HEK293T (cell line): ENCODE measurements at regions not wholly inside any gene's neighbourhood (a gene's known extent, or its start where the extent isn't known, plus 50 kb on each side); places are given as distances from the start of the nearest gene placed in this dataset.

Experiments
- CTCF ChIA-PET: fragments of 350-600 bp; formaldehyde crosslinking; extraction: SDS; loops from one replicate; lab custom pipeline; 2021; ENCODE audit warnings: antibody characterized with exemption, inconsistent platforms; lab: Yijun Ruan, JAX
- POLR2A ChIA-PET: fragments of 350-600 bp; formaldehyde crosslinking; extraction: SDS; loops from one replicate; lab custom pipeline; 2020; ENCODE audit warnings: antibody characterized with exemption, inconsistent platforms; lab: Yijun Ruan, JAX
- DNase-seq: peaks from one replicate; pipeline ENCODE4 v3.0.0; 2012; ENCODE audit warnings: mixed read lengths; ENCODE audit errors: extremely low spot score
- ARNT ChIP-seq: fragments of 450-650 bp; IDR thresholded peaks from 2 replicates; pipeline ENCODE4 v1.6.1; 2017; ENCODE audit warnings: mild to moderate bottlenecking
- BHLHE40 ChIP-seq: fragments of 450-650 bp; IDR thresholded peaks from 2 replicates; pipeline ENCODE4 v1.6.1; 2016; ENCODE audit warnings: mild to moderate bottlenecking, moderate library complexity, borderline replicate concordance
- CTBP1 ChIP-seq: fragments of 450-650 bp; IDR thresholded peaks from 2 replicates; pipeline ENCODE4 v1.6.1; 2016; ENCODE audit warnings: borderline replicate concordance
- ELF4 ChIP-seq: fragments of 450-650 bp; IDR thresholded peaks from 2 replicates; pipeline ENCODE4 v1.6.1; 2017; ENCODE audit warnings: antibody characterized with exemption
- FOXA1 ChIP-seq: fragments of 450-650 bp; IDR thresholded peaks from 2 replicates; pipeline ENCODE4 v1.6.1; 2016; ENCODE audit warnings: mild to moderate bottlenecking
- FOXK2 ChIP-seq: fragments of 450-650 bp; IDR thresholded peaks from 2 replicates; pipeline ENCODE4 v1.6.1; 2016; ENCODE audit warnings: mild to moderate bottlenecking
- FOXM1 ChIP-seq: fragments of 450-650 bp; IDR thresholded peaks from 2 replicates; pipeline ENCODE4 v1.6.1; 2017; ENCODE audit warnings: mild to moderate bottlenecking, borderline replicate concordance
- HDGF ChIP-seq: fragments of 450-650 bp; IDR thresholded peaks from 2 replicates; pipeline ENCODE4 v1.6.1; 2017; ENCODE audit warnings: antibody characterized with exemption, borderline replicate concordance
- L3MBTL2 ChIP-seq: fragments of 450-650 bp; conservative IDR thresholded peaks from 2 replicates; pipeline ENCODE4 v1.6.1; 2016; ENCODE audit warnings: mild to moderate bottlenecking
- LEF1 ChIP-seq: fragments of 450-650 bp; IDR thresholded peaks from 2 replicates; pipeline ENCODE4 v1.6.1; 2017; ENCODE audit warnings: mild to moderate bottlenecking, borderline replicate concordance
- NFRKB ChIP-seq: fragments of 450-650 bp; IDR thresholded peaks from 2 replicates; pipeline ENCODE4 v1.6.1; 2016; ENCODE audit warnings: mild to moderate bottlenecking, moderate library complexity
- PKNOX1 ChIP-seq: fragments of 450-650 bp; IDR thresholded peaks from 2 replicates; pipeline ENCODE4 v1.6.1; 2016
- SP1 ChIP-seq: fragments of 450-650 bp; IDR thresholded peaks from 2 replicates; pipeline ENCODE4 v1.6.1; 2017
- SUZ12 ChIP-seq: fragments of 450-650 bp; IDR thresholded peaks from 2 replicates; pipeline ENCODE4 v1.6.1; 2016; ENCODE audit warnings: mild to moderate bottlenecking
- TARDBP ChIP-seq: fragments of 450-650 bp; IDR thresholded peaks from 2 replicates; pipeline ENCODE4 v1.6.1; 2016
- ZNF384 ChIP-seq: fragments of 450-650 bp; IDR thresholded peaks from 2 replicates; pipeline ENCODE4 v1.6.1; 2016

GRCh38 chr12:88805692-88806091 lies 225.4 kb upstream of the KITLG start:
- no peak for DNase-seq
- ChIA-PET POLR2A (no interaction called here), CTCF (no interaction called here)
- TF ChIP-seq ARNT (no peak), CTBP1 (no peak), SP1 (no peak), FOXK2 (no peak), ELF4 (no peak), TARDBP (no peak), FOXM1 (no peak), L3MBTL2 (no peak), NFRKB (no peak), PKNOX1 (no peak), LEF1 (no peak), FOXA1 (no peak), ZNF384 (no peak), HDGF (no peak), SUZ12 (no peak)

- CTCF ChIA-PET = no interaction called here
- TF ChIP-seq SUZ12 = no peak
- TF ChIP-seq L3MBTL2 = no peak
- no peak for TF ChIP-seq SP1
- no peak for TF ChIP-seq ZNF384
- TF ChIP-seq FOXA1 = no peak
- TF ChIP-seq FOXM1 = no peak
- no peak for TF ChIP-seq HDGF
- TF ChIP-seq NFRKB = no peak
- TF ChIP-seq ARNT = no peak
- TF ChIP-seq ELF4 = no peak
- no peak for TF ChIP-seq LEF1
- TF ChIP-seq CTBP1 = no peak
- TF ChIP-seq PKNOX1 = no peak
- no peak for TF ChIP-seq TARDBP
- no peak for TF ChIP-seq BHLHE40
- TF ChIP-seq FOXK2 = no peak
- no peak for DNase-seq
- POLR2A ChIA-PET = no interaction called here
These were observed 225.0 kb upstream of the KITLG start for GRCh38 chr12:88805286-88805685.

GRCh38 chr12:88802096-88802706 lies 221.9 kb upstream of the KITLG start:
- no peak for DNase-seq
- CTCF ChIA-PET = no interaction called here
- POLR2A ChIA-PET = no interaction called here
- TF ChIP-seq LEF1 = no peak
- no peak for TF ChIP-seq CTBP1
- TF ChIP-seq SP1 = no peak
- no peak for TF ChIP-seq TARDBP
- TF ChIP-seq ARNT = no peak
- no peak for TF ChIP-seq SUZ12
- no peak for TF ChIP-seq ELF4
- no peak for TF ChIP-seq HDGF
- no peak for TF ChIP-seq PKNOX1
- no peak for TF ChIP-seq NFRKB
- no peak for TF ChIP-seq FOXA1
- TF ChIP-seq ZNF384 = no peak

DNA sequence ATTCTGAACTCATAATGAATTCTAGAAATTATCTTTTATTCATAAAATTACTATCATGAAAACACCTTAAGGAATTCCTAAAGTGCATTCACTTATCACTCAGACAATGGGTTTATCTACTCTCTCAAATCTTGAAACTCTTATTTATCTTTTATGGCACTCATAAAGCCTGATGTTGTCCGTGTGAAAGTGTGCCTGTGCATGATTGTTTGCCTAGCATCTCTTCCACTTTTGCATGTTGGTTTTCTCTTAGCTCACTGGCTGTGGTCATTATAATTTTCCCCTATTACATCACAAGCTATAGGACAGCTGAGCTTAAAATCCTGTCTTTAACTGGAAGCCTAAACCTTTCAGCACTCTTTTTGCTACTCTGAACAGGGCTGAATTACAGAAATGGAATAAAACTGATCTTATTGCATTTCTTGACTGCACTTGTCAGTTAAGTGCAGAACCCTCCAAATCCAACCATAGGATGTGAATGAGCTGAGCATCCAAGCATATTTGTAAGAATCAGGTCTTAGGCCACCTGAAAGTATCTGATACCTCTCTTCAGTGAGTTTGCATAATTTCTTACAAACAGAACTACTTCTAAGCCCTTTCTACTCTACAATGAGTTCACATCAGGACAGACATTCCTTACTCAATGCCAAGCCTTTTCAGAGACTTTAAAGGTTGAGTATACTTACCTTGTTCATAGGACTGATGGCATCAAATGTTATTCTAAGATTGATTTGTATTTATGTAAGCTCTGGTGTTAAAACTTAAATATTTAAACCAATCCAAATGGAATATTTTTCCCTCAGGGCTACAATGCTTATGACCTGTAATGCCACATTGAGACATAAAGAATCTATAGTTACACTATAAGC lies 221.2 kb upstream of the KITLG start:
- no peak for TF ChIP-seq ARNT
- TF ChIP-seq NFRKB = no peak
- TF ChIP-seq ZNF384 = no peak
- TF ChIP-seq CTBP1 = no peak
- no peak for TF ChIP-seq PKNOX1
- TF ChIP-seq FOXM1 = no peak
- no peak for TF ChIP-seq SP1
- TF ChIP-seq SUZ12 = no peak
- no peak for TF ChIP-seq TARDBP
- no peak for TF ChIP-seq FOXA1
- POLR2A ChIA-PET = no interaction called here
- DNase-seq = no peak
- CTCF ChIA-PET = no interaction called here

GRCh38 chr12:88793096-88793495 lies 212.8 kb upstream of the KITLG start:
- DNase-seq = no peak
- POLR2A ChIA-PET = no interaction called here
- no peak for TF ChIP-seq FOXA1

GRCh38 chr12:88790231-88790630 lies 210.0 kb upstream of the KITLG start:
- ChIA-PET POLR2A (no interaction called here), CTCF (no interaction called here)
- no peak for DNase-seq
- TF ChIP-seq SUZ12 = no peak
- TF ChIP-seq TARDBP = no peak
- no peak for TF ChIP-seq FOXK2
- no peak for TF ChIP-seq ZNF384
- TF ChIP-seq FOXM1 = no peak
- no peak for TF ChIP-seq FOXA1
- TF ChIP-seq L3MBTL2 = no peak
- TF ChIP-seq CTBP1 = no peak
- TF ChIP-seq PKNOX1 = no peak
- no peak for TF ChIP-seq SP1
- no peak for TF ChIP-seq BHLHE40
- TF ChIP-seq ELF4 = no peak
- TF ChIP-seq ARNT = no peak
- no peak for TF ChIP-seq NFRKB
- no peak for TF ChIP-seq LEF1

More at GRCh38 chr12:88793096-88793495, 212.8 kb upstream of the KITLG start:
- CTCF ChIA-PET = no interaction called here
